Kidney (tissue), 13 donors: ENCODE measurements at regions not wholly inside any gene's neighbourhood (a gene's known extent, or its start where the extent isn't known, plus 50 kb on each side); places are given as distances from the start of the nearest gene placed in this dataset.

Experiments
- DNase-seq, 5 donors: peaks; one replicate each; pipeline ENCODE4 v3.0.0-alpha.2; 2013 to 2020
- FAIRE-seq: peaks from 2 replicates; lab custom pipeline; 2012; peaks lifted over from hg19 to GRCh38; lab: Jason Lieb, UNC
- H3K27ac ChIP-seq, 2 donors: one replicate each; pipeline ENCODE4 v1.7.0; 2013; ENCODE audit warnings: low read depth in 2 of 2, low read length in 2 of 2, inconsistent platforms in 1 of 2
- H3K27me3 ChIP-seq: one replicate; pipeline ENCODE4 v1.7.1; 2013; ENCODE audit warnings: low read length, inconsistent platforms; ENCODE audit not compliant: control insufficient read depth, insufficient read depth
- H3K36me3 ChIP-seq, 3 donors: one replicate each; pipeline versions ENCODE4 v1.7.0 to v1.7.1; 2013; ENCODE audit warnings: low read length in 3 of 3, control low read depth in 1 of 3, inconsistent platforms in 1 of 3; ENCODE audit not compliant: insufficient read depth in 3 of 3, control insufficient read depth in 2 of 3
- H3K4me1 ChIP-seq, 3 donors: one replicate each; pipeline versions ENCODE4 v1.7.0 to v1.7.1; 2013; ENCODE audit warnings: low read length in 3 of 3, inconsistent platforms in 1 of 3, low read depth in 1 of 3; ENCODE audit not compliant: control insufficient read depth in 2 of 3, insufficient read depth in 2 of 3
- H3K4me3 ChIP-seq, 3 donors: one replicate each; pipeline versions ENCODE4 v1.7.0 to v1.8.1; 2013; ENCODE audit warnings: low read length in 3 of 3, control low read depth in 1 of 3, inconsistent platforms in 1 of 3
- H3K9ac ChIP-seq, 3 donors: one replicate each; pipeline versions ENCODE4 v1.7.0 to v1.7.1; 2013; ENCODE audit warnings: low read length in 3 of 3, control low read depth in 1 of 3, inconsistent platforms in 1 of 3
- H3K9me3 ChIP-seq, 3 donors: one replicate each; pipeline versions ENCODE4 v1.7.0 to v1.7.1; 2013; ENCODE audit warnings: low read length in 3 of 3, control low read depth in 1 of 3, inconsistent platforms in 1 of 3; ENCODE audit not compliant: control insufficient read depth in 2 of 3, insufficient read depth in 1 of 3
- CTCF ChIP-seq: IDR thresholded peaks from 3 replicates; pipeline ENCODE4 v1.5.1; 2012; ENCODE audit warnings: mild to moderate bottlenecking, moderate library complexity, borderline replicate concordance; ENCODE audit not compliant: insufficient read depth; ENCODE audit errors: extremely low read depth
- intact Hi-C: fragments of 100-400 bp; cut with DNase I; formaldehyde crosslinking; loops from one replicate; pipeline ENCODE4 v1.11.1; 2022
- donor health status: control.
- donor health status: control.
- donor health status: control.
- donor health status: control.
- donor health status: control.
- donor health status: DM: yes; HTN: yes; CAD: no.
- donor health status: Normal renal cell carcinoma (clear cell type).

DNA sequence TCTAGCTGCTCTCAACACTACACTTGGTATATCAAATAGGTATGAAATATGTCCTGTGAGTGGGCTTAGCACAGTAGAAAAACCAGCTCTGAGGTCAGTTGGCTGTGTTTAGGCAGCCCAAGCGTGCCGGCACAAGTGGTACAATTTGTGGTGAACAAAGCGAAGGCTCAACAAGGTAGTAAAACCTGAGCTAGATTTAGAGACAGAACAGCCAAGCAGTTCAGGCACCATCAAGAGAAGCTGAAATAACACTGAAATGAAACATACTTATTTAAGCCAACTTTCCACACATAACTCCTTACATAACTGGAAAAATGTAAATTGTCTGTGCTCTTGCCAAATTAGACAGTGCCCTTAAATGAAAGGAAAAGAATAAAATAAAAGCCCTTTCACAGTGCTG lies 596.8 kb upstream of the FBXO33 start:
- intact Hi-C loops = no loop called here
- H3K9me3 ChIP-seq = no peaks in the 10 kb centered on the region
- no peak overlapping the region for H3K4me3 ChIP-seq
- no peaks in the 10 kb centered on the region for H3K4me1 ChIP-seq
- no peak overlapping the region for H3K9ac ChIP-seq
- no peak overlapping the region for H3K27ac ChIP-seq
- FAIRE-seq (no peak), DNase-seq (no peak)
- H3K36me3 ChIP-seq = no peaks in the 10 kb centered on the region
- no peaks in the 10 kb centered on the region for H3K27me3 ChIP-seq
- no peak for TF ChIP-seq CTCF

DNA sequence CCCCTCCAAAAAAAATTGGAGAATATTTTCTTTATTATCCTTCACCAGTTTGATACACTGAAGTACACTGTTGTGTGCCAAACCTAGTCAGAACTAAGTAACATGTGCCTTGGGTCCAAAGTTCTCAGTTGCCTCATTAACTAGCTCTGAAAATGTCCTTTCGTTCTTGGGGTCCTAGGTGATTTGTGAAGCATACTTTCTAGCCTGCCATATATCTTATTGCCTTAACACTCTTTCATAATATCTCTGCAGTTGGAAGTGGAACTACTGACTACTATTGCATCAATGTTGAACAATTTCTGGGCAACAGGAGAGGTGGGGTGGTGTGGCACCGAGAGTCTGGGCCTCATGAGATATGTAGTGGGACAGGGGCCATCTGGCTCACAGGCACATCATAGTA lies 592.9 kb upstream of the FBXO33 start:
- no peaks in the 10 kb centered on the region for H3K36me3 ChIP-seq
- H3K9ac ChIP-seq = no peak overlapping the region
- H3K9me3 ChIP-seq = no peaks in the 10 kb centered on the region
- FAIRE-seq (no peak), DNase-seq (no peak)
- H3K27me3 ChIP-seq = no peaks in the 10 kb centered on the region
- TF ChIP-seq CTCF = no peak
- H3K4me3 ChIP-seq = no peak overlapping the region
- intact Hi-C loops = no loop called here
- no peaks in the 10 kb centered on the region for H3K4me1 ChIP-seq
- H3K27ac ChIP-seq = no peak overlapping the region

DNA sequence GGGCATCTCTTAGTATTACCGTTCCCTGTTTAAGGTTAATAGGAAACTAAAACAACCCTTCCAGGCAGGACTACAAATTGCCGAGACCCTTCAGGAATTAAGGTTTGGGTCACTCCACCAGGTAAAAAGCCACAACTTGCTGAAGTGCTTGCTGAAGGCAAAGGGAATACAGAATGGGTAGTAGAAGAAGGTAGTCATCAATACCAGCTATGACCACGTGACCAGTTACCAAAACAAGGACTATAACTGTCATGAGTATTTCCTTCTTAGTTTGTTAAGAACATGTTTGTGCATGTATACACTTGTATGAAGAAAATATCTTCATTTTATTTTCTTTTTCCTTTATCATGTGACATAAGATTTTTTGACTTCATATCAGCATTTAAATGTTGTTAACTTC lies 578.7 kb upstream of the FBXO33 start:
- peak; percentile 47 for FAIRE-seq

More for the DNA sequence above, 578.7 kb upstream of the FBXO33 start:
- no peak for TF ChIP-seq CTCF
- H3K27ac ChIP-seq = no peak overlapping the region
- no peak overlapping the region for H3K4me3 ChIP-seq
- intact Hi-C loops = no loop called here
- H3K36me3 ChIP-seq = no peaks in the 10 kb centered on the region
- H3K9me3 ChIP-seq = no peaks in the 10 kb centered on the region
- no peaks in the 10 kb centered on the region for H3K27me3 ChIP-seq
- no peaks in the 10 kb centered on the region for H3K4me1 ChIP-seq
- no peak overlapping the region for H3K9ac ChIP-seq
- no peak for DNase-seq
